ENCODE measurements at regions not wholly inside any gene's neighbourhood (a gene's known extent, or its start where the extent isn't known, plus 50 kb on each side); places are given as distances from the start of the nearest gene placed in this dataset.
"Not testable (repeated sequence)": the region's sequence is repeated elsewhere in the genome, so short reads cannot be mapped to it uniquely, and the experiment has no call there.

DNA sequence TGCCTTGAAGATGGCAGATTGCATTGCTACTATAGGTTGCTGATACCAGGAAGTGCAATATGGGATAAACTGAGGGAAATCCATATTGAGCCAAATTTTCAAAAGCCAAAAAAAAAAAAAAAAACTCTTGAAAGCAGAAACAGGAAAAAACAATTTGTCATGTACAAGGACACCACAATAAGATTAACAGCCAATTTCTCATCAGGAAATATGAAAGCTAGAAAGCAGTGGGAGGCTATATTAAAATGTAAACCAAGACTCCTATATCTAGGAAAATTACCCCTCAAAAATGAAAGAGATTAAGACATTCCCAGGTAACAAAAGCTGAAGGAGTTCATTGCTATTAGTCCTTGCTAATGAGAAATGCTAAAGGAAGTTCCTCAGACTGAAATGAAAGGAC is 462.8 kb upstream of the DPH6 start:
- DNase-seq = peak; percentile 10

DNA sequence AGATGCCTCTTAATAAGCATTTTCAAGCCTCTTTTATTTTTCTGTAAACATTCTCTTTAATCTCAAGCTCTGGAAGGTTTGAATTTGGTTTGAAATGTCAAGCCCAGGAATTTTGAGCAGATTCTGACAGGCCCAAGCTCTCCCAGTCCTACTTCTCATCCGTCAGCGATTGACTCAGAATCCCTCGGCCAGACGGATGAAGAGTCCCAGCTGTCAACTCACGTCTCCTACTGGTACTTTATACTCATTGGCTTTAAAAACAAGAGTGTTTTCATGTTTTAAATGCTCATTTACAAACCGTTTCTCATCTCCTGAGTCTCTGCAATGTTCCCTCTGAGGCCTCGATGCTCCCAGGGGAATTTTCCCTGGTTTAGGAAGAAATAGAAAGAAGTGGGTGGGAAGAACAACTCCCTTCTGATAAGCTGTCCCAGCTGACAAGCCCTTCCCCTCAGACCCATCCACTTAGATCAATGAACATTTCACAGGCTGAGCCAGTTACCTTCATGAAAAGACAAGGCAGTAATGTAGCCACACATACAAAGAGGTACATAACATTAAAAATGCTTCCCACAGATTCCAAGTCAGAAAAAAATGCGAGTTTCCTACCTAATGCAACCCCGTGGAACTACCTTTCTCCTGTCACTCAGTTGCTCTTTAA is 478.2 kb upstream of the DPH6 start:
- no peak for DNase-seq

DNA sequence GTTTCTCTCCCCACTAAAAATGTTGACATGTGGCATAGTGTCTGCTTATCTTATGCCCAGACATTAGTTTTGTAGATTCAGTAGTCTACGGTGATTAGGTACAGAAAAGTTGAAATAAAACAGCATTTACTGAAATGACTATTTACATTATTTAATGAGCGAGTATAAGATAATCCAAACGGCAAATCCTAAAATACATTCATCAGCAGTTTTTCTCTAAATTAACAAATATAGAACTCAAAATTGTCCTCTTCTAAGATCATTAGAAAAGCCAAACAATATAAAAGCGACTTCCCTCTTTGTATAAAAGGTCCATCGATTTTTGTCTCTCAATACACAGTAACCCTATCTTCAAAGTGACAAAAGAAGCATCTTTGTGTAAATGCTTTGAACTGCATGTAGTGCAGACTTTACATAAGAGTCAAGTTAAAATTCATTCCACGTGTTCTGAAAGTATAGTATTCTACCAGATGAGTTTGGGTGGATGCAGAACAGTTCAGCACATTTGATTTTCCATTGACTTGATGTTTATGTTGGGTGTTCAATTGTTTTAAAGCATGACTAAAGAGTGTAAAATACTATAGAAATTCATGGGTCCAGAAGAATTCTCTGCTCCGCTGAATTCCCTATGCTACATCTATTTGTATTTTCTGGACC is 480.8 kb upstream of the DPH6 start:
- DNase-seq = no peak

DNA sequence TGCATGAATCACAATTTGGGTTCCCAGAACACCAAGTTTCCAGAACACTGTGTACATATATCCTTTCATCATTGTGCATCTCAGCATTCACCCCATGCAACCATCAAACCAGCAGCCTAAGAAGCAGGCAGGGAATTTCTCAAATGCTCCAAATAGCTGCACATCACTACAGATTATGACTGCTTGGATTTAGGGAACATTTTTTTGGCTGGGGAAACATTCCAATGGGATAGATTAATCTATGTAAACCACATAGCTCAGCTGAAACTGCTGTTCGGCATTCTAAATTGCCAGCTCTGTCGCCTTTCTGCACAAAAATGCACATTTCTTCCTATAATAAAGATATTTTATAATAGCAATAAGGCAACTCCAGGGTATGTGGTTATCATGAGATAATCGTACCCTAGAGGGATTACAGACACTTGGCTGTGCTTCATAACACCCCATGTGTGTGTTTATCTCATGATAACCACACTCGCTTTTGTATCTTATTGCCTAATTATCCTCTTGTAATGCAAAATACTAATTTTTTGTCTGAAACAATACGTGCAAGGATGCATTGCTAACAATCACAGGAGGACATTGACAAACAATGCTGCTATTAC is 483.7 kb upstream of the DPH6 start:
- no peak for DNase-seq

DNA sequence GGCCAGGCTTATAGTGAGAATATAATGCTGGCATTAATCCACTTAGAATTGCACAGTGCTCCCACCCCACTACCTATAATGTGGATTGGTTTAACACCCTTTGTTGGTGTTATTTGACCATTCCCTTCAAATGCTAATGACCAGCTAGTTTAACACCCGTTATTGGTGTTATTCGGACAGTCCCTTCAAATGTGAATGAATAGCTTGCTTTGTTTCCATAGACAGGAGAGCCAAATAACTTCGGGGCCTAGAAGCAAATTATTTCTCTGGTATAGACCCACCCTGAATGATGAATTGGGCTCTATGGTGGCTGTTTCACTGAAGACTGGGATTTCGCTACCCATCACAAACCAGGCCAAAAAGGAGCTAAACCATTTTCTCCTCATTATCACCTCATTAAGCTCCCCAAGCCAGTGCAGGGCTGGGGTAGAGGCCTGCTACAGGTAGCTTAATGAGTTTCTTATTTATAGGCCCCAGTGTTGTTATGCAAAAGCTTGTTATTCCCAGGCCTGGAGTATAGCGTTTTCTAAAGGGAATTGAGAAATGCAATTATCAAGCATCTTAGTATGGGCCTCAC is 494.1 kb upstream of the DPH6 start:
- no peak for DNase-seq

DNA sequence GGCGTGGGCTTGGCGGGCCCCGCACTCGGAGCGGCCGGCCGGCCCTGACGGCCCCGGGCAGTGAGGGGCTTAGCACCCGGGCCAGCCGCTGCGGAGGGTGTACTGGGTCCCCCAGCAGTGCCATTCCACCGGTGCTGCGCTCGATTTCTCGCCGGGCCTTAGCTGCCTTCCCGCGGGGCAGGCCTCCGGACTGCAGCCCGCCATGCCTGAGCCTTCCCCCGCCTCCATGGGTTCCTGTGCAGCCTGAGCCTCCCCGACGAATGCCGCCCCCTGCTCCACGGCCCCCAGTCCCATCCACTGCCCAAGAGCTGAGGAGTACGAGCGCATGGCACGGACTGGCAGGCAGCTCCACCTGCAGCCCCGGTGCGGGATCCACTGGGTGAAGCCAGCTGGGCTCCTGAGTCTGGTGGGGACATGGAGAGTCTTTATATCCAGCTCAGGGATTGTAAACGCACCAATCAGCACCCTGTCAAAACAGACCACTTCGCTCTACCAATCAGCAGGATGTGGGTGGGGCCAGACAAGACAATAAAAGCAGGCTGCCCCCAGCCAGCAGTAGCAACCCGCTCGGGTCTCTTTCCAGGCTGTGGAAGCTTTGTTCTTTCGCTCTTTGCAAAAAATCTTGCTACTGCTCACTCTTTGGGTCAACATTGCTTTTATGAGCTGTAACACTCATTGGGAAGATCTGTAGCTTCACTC is 501.2 kb upstream of the DPH6 start:
- not testable (repeated sequence) for DNase-seq

DNA sequence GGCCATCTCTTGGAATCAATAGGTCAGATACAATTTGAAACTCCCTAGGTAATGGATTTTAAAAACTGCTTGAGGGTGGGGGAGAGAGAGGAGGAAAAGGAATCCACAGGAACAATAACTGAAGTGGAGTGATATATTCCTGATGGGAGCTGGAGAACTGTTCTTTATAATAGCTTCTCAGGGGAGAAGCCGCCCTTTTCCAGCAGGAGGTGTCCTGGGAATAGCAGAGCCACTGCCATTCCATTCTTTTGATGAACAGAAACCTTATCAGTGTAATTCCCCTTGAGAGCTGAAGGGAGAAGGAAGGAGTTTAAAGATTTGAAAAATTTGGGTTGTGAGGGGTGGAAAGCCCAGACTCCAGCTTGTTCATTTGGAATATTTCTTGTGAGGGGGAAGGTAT is 504.9 kb upstream of the DPH6 start:
- DNase-seq = no peak

DNA sequence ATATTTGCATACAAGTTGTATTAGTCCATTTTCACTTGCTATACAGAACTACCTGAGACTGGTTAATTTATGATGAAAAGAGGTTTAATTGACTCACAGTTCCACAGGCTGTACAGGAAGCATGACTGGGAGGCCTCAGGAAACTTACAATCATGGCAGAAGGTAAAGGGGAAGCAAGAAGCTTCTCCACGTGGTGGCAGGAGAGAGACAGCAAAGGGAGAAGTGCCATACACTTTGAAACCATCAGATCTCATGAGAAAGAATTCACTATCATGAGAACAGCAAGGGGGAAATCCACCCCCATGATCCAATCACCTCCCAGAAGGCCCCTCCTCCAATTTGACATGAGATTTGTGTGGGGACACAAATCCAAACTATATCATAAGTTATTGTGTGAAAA is 506.7 kb upstream of the DPH6 start:
- DNase-seq = not testable (repeated sequence)

DNA sequence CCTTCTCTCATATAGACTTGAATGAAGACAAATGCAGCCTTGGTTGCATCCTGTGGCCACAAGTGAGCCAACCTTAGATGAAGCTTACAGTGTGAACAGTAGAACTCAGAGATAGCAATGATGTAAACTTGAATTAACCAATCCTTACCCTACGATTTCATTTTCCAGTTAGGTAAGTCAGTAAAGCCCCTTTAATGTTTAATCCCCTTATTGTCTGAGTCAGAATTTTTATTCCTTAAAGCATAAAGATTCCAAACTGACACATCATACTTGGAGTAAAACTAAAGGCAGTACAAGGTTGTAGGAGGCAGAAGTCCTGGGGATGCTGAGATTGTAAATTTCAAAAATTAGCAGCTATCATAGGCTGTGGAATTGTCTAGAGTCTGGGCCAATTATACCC is 507.8 kb upstream of the DPH6 start:
- no peak for DNase-seq

DNA sequence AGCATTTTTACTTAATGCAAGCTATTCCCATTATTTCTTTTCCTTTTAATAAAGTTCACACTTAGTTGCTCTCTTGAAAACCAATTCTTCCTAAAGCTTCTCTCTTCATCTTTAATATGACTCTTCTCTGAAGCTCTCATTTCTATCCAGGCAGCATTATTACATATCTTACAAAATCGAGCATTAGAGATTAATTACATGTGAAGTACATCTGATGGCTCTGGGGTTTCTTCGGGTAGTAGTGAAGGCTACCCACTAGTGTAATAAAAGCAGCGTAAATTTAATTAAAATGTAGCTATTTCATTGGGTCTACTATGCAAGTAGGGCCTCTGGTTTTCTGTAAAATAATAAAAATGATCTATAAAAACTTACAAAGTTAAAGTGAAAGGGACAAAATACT is 513.6 kb upstream of the DPH6 start:
- DNase-seq = no peak

DNA sequence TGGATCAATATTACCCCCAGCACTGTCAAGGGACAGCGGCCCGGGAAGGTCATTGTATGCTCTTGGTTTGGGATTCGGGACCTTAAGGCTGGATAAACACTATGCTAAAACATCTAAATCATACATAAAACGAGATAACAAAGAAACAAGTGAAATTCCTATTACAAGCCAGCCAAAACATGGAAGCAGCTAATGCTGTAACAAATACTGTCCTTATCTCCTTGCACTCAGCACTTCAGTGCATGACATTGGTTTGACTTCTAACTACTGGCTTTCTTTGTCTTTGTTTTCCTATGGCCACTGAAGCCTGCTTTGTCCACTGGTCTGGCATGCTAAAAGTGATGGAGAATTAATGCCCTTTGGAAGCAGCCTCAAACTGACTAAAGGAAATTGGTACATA is 516.4 kb upstream of the DPH6 start:
- no peak for DNase-seq

DNA sequence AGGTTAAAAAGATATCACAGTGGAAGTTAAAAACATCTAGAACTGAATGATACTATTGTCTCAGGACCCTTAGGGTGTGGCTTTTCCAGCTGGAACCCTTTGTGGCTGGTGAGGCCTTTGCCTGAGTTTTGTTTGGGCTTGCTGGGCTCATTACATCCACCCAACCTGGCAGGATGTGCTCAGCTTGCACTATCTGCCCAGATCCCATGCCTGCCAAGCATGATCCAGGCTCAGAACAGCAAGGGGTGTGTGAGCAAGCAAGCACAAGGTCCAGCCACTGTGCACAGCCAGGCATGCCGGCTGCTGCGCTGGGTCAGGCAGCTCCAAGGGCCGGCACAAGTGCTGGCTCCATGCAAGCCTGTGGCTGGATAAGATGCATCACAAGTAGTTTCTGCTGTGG is 512.7 kb upstream of the CDIN1 start:
- DNase-seq = no peak

DNA sequence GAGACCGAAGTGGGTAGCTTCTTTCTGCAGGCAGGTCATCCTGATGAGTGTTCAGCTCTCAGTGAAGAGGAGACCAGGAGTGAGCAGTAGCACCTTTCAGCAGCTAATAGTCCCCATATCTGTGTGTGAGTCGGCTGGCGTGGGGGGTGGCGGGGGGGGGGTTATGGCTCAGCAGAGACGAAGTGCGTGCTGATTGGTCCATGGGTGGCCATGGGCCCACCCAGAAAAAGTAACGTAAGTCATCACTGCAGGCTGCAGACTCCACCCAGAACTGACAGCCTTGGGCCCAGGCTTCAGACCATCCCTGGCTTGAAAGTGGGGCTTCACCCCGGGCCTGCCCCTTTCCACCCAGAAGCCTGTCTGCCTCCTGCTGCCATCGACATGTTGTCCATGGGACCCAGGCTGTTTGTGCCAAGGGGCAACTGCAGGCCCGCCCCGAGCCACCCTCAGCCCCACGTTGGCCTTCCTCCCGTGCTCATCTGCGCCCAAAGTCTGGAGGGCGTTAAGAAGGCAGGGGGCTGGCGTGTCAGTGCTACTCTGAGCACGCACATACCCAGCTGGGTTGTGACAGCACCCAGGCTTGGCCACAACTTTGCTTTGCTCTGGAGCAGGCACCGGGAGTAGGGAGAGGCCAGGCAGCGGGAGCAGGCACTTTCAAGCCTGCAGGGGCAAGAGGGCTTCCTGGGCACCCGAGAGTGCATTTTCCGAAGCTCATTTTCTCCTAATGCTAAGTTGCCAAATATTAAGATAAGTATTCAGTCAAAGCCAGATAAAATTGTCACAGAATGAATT is 511.7 kb upstream of the CDIN1 start:
- no peak for DNase-seq

DNA sequence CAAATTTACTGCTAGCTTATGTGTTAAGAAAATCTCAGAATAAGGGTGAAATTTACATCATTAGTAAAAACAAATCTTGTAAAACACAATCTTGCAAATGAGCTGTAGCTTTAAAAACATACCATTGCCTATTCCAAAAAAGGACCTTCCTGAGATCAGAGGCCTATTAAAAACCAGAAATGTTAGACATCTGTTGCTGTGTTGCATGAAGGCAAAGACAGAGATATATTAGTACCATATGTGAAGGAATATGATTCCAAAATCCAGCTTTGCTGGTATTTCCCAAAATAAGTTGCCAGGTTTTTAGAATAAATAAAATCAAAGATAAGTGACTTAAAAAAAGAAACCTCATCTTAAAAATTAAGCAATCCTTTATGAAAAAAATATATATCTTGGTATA is 504.1 kb upstream of the CDIN1 start:
- DNase-seq = no peak

DNA sequence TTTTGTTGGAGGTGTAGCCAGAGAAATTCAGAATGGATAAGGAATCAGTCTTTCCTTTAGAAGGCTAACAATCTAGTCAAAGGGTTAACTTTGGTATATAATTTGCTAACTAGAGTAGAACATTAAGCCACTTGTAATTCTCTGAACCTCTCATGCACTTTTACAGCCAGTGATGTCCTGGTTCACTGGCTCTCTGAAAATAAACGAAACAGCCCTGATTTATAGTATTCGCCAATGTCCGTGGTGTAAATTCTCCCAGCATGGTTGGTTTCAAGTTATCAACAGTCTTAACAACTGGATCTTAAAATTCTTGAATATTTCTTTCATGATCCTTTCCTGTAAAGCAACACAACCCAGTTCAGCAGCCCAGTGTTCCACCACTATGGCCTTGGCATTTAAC is 500.4 kb upstream of the CDIN1 start:
- no peak for DNase-seq

DNA sequence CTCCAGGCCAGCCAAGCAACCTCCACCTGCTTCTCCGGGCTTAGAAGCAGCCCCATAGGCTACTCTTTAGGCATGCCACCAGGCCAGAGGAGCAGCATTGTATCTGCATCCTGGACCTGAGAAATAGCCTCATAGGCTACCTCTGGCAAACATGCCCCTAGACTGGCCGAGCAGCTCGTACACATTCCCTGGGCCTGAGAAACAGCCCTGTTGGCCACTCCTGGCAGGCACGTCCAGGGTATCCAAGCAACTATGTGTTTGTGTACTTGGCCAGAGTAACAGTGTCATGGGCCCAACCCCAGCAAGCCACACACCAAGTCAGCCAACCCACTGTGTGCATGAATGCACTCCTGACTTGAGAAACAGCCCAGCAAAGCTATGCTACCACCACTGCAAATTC is 498.7 kb upstream of the CDIN1 start:
- no peak for DNase-seq

DNA sequence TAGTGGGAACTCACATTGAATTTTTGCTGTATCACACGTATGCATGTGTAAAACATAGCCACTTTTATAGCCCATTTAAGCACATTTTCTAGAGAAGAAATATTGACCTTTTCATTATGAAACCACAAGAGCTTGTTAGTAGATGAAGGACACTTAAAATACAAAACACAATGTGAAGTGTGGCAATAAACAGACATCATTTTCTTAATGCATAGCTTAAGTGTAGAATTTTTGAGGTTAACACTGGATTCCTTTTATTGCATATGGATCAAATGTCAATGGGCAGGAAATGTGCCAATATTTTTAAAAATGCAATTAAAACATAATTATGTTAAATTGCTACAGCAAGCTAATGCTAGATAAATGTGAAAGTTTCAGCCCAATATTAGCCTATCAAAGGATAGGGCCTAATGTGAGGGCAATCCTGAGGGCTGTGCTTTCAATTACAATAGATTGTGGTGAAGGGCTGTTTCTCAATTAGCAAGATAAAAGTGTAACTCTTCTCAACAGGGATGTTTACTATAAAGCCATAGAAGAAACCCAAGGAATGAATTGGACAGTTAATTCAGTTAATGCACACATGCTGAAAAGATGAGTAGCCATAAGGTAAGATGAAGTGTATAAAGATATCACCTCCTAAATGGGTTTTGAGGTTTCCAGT is 489.0 kb upstream of the CDIN1 start:
- DNase-seq = peak; percentile 80

DNA sequence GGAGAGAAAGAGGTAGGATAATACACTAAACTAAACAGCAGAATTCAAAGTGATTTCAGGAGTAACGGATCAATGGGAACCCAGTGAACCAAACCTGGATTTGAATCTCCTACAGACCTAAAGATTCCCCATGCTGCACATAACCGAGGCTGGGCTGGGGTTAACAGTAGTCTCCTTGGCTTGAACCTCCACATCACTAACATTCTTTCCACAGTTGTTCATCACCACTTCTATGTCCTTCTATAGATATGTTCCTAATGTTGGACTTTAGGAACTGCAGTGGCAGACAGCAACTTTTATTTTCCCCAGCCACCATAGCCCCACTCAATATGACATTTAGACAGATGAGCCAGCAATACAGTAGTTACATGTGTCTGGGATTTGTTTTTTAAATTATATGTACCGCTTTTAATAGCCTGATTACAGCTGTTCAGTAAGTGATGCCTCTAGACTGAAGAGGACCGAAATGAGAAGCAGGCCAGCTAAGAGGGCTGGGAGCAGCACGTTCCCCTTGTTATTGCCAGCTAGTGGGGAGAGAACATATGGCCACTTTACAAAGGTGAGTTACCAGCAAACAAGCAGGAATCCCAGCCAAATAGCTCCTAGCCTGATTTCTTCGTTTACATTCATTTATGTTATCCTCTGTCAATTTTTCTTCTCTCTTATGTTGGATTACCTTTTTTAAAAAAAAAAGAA is 472.6 kb upstream of the CDIN1 start:
- peak; percentile 7 for DNase-seq

DNA sequence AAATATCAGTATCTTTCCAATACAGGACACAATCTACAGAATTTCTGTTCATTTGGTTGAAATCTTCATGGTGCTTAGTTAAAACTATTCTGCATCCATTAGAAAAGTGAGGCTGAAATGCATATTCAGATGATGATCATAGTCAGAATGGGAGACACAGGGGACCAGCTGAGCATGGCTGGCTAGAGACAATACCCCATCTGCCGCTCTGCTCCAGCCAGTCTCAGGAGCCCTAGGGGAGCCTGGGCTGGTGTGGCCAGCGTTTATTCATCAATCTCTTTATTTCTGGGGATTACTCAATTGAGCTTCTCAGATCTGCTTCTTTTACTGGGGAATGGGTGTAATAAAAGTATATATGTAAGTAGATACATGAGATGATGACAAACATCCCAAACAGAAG is 470.9 kb upstream of the CDIN1 start:
- DNase-seq = no peak

DNA sequence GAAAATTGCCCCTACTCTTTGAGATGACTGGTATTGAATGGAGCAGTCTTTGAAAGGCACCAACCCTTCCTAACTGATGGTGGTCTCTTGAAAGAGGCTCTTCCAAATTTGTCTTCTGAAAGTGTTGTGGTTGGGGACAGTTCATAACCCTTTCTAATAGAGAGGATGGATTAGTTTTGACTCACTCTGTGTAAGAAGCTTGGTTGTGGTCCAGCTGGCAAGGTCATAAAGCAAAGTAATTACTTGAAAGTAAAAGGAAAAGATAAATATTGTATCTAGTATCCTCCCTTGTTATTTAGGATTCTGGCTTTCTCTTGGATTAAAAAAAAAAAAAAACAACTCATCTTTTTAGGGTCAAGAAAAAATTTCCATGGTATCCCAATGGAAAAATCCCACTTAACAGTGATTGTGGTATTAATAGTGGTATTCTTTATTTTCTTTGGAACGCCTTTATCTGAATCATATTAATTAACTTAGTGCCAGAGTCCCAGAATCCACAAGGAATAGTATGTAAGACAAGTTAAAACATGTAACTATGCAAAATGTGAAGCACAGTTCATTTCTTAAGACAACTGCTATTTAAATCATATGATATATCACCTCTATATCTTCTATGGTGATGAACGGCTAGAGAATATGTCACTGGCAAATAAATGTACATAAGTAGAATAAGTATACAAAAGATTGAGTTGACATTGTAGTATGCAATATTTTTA is 469.3 kb upstream of the CDIN1 start:
- no peak for DNase-seq

DNA sequence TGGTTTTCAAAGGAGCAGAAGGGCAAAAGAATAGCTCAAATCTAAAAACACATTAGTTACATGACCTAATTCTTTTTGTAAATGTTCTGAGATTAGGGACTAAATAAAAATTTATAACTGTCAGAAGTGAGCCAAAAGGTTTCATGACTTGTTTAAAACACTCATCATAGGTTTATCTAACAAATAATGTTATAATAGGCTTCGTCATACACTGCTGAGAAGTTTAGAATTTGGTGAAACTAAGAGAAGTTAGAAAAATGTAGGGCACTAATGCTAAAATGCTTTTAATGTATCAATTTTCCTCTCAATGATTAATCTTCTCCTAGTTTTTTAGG is 468.8 kb upstream of the CDIN1 start:
- DNase-seq = no peak

Measured in NCI-H1105 treated with DMSO at 0.1 percent for 48 hours (cell line).